HG03280 (cell line): ENCODE measurements at regions not wholly inside any gene's neighbourhood (a gene's known extent, or its start where the extent isn't known, plus 50 kb on each side); places are given as distances from the start of the nearest gene placed in this dataset.
"Not testable (repeated sequence)": the region's sequence is repeated elsewhere in the genome, so short reads cannot be mapped to it uniquely, and the experiment has no call there.

ENCODE experiments used
- ATAC-seq: cut with Tn5 transposase; IDR thresholded peaks from one replicate; pipeline ENCODE4 v1.9.1; 2021; ENCODE audit warnings: mild to moderate bottlenecking, moderate library complexity; ENCODE audit not compliant: unreplicated experiment

DNA sequence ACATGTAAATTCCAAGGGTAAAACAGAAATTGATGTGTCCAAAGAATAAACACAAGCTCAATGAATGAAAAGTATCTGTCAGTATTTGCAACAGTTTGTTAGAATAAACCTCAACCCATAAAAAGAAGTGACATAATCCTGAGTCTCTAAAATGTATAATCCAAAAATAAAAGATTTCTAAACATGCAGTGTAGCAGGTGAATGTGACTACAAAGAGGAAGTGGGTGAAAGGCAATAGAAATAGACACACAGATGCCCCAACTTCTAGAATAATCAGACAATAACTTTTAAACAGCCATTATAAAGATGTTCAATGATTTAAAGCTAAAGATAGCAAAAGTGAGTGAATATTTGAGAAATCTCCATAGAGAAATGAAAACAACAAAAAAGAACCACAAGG, 1009.2 kb upstream of the GJE1 start:
- ATAC-seq, result no peak

DNA sequence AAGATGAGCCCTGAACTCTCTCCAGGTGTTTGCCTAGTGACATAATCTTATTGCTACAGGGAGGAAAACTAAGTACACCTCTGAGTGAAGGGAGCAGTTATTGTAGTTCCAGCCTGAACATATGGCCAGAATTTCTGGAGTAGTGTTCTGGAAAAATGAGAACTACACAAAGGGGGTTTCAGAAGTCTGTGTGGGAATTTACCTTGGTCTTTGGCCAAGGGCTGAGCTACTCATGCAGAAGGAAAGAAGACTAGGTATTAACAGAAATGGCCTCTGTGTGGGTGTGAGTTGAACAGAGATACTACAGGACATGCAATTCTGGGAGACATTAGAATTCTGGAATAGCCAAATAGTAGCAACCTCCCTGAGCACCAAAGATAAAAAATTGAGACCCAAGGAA, 1009.7 kb upstream of the GJE1 start:
- ATAC-seq, result no peak

DNA sequence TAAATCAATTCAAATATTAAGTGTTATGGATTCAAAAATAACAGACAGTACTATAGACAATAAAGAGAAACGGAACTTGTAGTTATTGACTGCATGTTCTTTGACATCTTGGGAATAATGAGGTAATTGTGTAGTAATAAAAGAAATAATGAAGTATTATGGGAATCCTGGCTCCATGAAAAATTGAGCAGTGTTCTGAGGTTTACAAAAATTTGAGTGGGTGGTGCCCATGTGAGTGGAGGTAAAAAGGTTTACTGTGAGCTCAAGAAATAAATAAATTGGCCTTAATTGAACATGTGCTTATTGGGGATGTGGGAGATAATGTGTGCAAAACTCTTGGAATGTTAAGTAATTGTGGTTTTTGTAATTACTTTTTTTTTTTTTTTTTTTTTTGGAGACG, 1013.7 kb upstream of the GJE1 start:
- no peak for ATAC-seq

GRCh38 chr6:141117874-141118273, 1014.9 kb upstream of the GJE1 start:
- no peak for ATAC-seq

DNA sequence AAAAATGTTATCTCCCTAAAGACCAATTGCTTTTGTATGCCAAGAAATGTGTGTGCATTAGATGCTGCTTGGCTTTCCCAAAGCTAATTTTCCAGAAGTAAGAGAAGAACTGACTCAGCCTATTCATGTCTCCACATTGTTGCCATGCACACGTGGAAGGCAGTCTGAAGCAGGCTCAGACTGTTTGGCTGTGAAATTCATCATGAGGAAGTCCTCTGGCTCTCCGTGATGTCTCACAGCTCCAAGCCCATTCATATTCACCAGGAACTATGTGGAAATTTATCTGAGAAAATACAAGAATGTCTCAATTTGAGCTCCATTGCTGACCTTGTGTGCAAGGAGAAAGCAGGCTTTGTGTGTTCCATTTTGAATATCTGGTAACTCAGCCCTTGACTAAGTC, 1022.2 kb upstream of the GJE1 start:
- ATAC-seq, result no peak

DNA sequence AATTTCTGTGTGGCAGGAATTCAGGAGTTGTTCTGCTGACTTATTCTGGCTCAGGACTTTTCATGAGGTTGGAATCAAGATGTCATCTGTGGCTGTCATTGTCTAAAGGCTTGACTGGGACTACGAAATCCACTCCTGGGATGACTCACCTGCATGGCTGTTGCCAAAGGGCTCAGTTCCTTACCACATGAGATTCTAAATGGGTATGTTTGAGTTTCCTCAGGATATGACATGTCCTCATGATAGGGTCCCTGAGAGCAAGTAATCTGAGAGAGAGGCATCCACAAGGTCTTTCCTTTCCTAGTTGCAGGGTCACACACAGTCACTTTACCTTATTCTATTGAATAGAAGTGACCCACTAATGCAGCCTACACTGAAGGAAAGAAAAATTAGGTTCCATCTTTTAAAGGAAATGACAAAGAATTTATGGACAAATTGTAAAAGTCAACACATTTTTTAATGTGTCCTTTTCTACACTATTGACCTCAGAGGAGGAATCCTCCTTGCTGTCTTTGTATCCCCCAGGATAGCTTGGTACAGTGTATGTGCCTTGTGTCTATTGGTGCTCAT, 1025.0 kb upstream of the GJE1 start:
- no peak for ATAC-seq

DNA sequence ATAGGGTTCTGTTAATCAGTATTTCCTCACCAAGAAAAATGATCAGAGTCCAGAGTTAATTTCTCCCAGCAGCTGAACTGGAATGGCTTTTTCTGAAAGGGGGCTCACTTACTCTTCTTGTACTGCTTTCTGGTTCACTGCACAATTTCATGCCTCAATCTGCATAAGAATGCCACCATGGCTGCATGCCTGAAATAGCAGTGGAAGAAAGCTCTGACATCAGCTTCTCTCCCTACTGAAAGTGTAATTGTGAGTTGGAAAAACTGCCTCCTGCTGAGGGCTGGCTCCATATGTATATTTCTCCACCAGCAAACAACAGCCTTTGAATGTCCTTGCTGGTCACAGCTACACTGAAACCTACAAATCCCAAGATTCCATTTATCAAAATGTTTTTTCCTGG, 1027.2 kb upstream of the GJE1 start:
- no peak for ATAC-seq

DNA sequence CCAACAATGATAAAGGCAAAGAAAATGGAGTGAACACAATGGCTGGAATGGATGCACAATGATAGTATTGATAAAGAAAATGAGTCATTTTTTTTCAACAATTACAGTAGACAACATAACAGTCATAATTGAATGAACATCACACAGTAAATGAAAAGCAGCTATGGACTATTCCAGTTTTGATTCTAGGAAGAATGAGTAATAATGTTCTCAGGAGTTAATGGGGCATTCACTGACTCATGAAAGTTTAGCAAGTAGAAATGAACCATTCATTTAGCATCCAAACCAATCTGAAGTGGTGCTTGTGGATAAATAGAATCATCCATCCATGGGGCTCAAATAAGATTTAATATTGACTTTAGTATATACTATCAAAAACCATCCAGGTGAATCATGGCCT, 1029.5 kb upstream of the GJE1 start:
- no peak for ATAC-seq

DNA sequence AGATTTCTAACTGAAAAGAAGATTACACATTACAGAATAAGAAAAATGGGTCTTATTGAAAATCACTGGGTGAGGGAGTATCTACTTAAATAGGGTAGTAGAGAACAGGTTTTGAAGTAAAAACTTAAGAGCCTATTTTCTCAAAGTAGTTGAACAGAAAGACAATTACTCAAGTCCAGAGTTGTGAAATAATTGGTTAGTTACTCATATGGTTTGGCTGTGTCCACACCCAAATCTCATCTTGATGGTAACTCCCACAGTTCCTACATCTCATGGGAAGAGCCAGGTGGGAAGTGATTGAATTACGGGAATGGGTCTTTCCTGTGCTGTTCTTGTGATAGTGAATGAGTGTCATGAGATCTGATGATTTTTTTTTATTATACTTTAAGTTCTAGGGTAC, 1035.3 kb upstream of the GJE1 start:
- ATAC-seq, result no peak

- no peak for ATAC-seq
Observed at GRCh38 chr6:141095308-141095707, 1037.4 kb upstream of the GJE1 start.

- ATAC-seq, result no peak
Observed at GRCh38 chr6:141088171-141088570, 1044.6 kb upstream of the GJE1 start.

DNA sequence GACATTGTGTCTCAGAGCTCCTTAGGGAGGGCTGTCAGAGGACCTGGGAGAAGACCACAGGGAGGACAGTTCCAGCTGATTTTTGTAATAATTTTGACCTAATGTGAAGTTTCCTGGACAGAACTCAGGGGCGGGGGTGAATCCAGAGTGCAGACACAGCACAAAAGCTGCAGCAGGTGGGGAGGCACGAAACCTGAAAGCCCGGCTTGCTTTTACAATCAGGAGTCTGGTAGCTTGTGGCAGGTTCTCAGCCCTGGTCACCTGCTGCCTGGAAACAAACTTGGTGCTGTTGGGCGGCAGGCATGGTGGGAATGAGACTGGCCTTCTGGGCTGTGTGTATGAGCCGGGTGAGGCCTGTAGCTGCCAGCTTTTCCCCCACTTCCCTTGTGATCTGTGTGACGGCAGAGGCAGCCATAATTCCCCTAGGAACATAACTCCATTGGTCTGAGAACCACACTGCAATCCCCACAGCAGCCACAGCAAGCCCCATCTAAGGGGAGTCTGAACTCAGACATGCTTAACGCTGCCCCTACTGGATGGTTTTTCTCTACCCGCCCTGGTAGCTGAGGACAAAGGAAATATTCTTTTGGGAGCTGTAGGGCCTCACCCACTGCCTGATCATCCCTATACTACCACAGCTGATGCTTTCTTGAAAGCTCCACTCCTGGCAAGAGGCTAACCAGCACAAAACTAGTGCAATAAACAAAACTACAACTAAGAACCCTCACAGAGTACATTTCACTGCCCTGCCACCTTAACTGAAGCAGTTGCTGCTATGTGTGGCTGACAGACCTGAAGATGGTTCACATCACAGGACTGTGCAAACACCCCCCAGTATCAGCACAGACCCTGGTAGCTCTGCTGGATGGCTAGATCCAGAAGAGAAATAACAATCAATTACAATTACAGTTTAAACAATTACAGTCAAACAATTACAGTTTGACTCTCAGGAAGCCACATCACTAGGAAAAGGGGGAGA, 1055.1 kb upstream of the GJE1 start:
- peak; percentile 96 for ATAC-seq

- ATAC-seq, result no peak
Observed at GRCh38 chr6:141057761-141058160, 1075.0 kb upstream of the GJE1 start.

GRCh38 chr6:141056945-141057625, 1075.6 kb upstream of the GJE1 start:
- ATAC-seq, result no peak

- ATAC-seq, result no peak
Observed at GRCh38 chr6:141050471-141050870, 1082.3 kb upstream of the GJE1 start.

GRCh38 chr6:141048451-141048850, 1084.3 kb upstream of the GJE1 start:
- ATAC-seq, result no peak

DNA sequence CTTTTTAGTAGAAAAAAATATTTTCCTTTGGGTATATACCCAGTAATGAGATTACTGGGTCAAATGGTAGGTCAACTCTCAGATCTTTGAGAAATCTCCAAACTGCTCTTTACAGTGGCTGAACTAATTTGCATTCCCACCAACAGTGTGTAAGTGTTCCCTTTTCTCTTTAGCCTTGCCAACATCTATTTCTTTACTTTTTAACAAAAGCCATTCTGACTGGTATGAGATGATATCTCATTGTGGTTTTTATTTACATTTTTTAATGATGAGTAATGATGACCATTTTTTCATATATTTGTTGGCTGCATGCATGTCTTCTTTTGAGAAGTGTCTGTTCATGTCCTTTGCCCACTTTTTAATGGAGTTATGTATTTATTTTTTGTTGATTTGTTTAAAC, 1086.2 kb upstream of the GJE1 start:
- not testable (repeated sequence) for ATAC-seq

GRCh38 chr6:141041596-141042087, 1091.1 kb upstream of the GJE1 start:
- no peak for ATAC-seq

DNA sequence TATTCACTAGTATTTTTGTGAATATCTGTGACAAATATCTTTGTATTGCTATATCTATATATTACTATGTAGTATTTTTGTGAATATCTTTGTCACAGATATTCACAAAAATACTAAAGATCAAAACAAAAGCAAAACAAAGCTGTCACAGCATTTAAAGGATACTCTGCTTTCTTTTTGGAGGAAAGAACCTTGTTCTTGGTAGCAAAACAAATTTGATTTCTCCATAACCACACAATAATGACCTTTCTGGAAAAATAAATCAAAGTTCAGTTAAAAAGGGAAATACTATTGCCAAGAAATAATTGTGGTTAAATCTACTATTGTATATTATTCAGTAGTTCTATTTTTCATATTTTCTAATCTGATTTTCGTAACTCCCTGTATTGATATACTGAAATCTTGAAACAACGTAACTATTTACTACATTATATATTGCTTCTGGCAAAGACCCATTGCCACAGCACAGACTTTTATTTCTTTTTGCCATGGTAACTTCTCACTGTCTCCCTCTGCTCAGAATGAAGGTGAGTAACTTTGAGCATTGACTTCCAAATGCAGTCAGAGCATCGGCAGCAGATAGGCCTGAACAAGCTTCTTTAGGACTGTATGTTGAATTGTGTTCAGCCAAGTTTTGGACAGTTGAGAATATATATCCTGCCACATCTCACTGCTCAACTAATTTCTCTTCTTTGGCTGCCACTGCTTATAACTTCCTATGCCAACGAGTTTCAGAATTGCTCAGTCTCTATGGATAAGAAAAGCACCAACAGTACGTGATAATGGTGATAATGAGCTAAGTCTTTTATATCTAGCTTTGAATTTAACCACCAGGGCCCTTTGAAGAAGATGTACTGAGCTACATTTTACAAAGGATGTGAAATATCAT, 1097.2 kb upstream of the GJE1 start:
- no peak for ATAC-seq

GRCh38 chr6:141033101-141033500, 1099.6 kb upstream of the GJE1 start:
- no peak for ATAC-seq

DNA sequence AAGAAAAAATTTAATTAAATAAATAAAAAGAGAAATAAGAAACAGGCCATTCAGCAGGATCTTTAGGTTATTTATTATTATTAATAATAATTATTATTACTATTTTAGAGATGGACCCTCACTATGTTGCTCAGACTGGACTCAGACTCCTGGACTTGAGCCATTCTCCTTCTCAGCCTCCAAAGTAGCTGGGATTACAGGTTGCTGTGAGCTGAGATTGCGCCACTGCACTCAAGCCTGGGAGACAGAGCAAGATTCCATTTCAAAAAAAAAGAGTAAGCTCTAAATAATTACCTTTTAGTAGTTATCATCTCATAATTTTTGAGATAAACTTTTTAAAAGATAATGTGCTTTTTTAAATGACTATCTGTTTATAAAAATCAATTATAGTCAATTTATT, 1102.8 kb upstream of the GJE1 start:
- ATAC-seq, result no peak
